HG03280 (cell line): ENCODE measurements at regions not wholly inside any gene's neighbourhood (a gene's known extent, or its start where the extent isn't known, plus 50 kb on each side); places are given as distances from the start of the nearest gene placed in this dataset.
"Not testable (repeated sequence)": the region's sequence is repeated elsewhere in the genome, so short reads cannot be mapped to it uniquely, and the experiment has no call there.

Experiments
- ATAC-seq: cut with Tn5 transposase; IDR thresholded peaks from one replicate; pipeline ENCODE4 v1.9.1; 2021; ENCODE audit warnings: mild to moderate bottlenecking, moderate library complexity; ENCODE audit not compliant: unreplicated experiment

GRCh38 chr3:106070187-106070586, 201.4 kb upstream of the CBLB start:
- no peak for ATAC-seq

DNA sequence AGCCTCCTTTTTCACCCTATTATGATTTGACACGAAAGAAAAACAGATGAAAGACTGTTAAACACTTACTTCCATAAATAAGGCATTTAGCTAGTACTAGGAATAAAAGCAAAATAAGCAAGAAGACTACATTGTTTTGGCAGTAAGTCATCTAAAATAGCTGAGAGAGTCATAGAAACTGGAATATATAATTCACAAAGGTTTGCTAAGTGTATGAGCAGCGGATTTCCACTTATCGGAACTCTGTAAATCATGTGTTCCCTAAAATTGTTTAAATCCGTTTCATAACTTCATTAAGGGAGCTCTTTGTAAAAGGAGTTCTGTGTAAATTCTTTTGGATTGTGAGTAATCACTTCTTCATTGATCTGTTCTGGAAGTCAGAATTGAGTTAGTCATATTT, 202.5 kb upstream of the CBLB start:
- no peak for ATAC-seq

GRCh38 chr3:106072596-106072995, 203.8 kb upstream of the CBLB start:
- not testable (repeated sequence) for ATAC-seq

GRCh38 chr3:106073806-106074205, 205.0 kb upstream of the CBLB start:
- ATAC-seq = not testable (repeated sequence)

GRCh38 chr3:106075731-106076130, 206.9 kb upstream of the CBLB start:
- not testable (repeated sequence) for ATAC-seq

- no peak for ATAC-seq
Measured at GRCh38 chr3:106078635-106079034, 209.8 kb upstream of the CBLB start.

DNA sequence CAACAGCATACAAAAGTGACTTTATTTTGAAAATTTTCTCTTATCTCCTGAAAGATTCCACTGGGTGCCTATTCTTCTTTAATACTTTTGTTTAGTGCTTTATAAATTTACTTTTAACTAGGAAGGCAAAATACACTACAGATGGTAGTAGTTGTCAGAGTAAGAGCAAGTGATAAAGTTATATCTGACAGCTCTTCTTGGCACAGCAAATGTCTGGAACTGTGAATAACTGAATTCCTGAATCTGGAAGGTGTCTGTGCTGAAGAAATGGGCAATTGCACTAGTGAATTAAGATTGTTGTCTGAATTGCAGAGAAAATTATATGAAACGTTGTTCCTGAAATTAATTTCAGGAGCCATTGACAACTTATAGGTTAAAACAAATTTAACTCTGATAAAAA, 213.8 kb upstream of the CBLB start:
- ATAC-seq = no peak

DNA sequence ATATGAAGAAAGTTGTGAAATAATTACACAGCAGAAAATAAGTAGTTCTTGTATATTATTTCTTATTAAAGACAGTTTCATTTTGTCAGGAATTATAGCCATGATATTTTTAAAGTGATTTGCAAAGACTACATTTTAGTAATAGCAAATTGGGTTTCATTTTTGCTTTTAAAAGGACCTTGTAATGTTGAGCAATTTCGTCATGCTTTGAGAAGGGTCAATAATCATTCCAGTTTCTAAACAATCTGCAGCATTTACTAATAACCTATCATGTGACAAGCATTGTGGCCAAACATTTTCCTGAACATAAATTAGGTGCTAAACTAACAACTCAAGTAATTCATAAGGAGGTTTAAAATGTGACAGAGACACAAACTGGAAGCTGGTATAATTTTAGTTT, 214.4 kb upstream of the CBLB start:
- no peak for ATAC-seq

DNA sequence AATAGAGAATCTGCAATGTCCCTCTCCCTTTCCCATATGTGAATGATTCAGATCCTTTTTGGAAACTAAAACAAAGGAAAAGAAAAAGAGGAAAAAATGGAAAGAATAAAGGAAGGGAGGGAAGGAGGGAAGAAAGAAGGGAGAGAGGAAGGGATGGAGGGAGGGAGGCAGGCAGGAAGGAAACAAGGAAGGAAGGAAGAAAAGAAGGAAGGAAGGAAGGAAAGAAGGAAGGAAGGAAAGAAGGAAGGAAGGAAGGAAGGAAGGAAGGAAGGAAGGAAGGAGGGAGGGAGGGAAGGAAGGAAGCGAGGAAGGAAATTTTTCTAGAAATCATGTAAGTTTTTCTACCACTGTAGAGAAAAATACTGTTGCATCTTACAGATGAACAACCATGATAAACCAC, 215.0 kb upstream of the CBLB start:
- ATAC-seq = no peak

GRCh38 chr3:106086038-106086437, 217.2 kb upstream of the CBLB start:
- no peak for ATAC-seq

DNA sequence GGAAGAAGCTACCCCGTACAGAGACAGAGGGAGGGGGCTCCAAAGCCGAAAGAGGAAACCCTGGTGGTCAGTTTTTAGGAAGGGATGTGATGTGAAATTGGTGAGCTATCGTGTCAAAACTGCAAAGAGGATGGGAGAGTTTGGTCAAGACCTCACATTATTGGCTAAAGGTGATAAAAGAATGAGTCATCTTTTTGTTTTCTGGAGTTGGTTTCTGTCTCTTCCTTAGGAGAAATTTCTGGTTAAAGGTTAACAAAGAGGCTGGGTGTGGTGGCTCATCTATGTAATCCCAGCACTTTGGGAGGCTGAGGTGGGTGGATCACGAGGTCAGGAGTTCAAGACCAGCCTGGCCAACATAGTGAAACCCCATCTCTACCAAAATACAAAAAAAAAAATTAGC, 217.8 kb upstream of the CBLB start:
- no peak for ATAC-seq

DNA sequence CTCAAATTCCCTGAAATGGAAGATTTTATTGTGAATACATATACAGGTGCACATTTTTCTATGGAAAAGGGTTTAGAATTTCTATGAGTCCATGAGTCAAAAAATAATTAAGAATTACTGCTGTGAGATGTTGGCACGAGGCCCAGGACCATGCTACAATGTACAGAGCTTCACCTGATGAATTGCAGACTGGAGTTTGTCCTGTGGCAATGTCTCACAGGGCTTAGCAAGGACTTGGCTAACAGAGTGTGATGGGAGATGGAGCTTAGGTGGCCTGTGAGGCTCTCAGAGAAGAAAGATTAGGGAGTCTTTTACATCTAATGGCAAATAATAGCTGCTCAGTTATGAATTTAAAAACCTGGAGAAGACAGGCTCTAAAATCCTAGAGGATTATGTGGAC, 219.5 kb upstream of the CBLB start:
- no peak for ATAC-seq

DNA sequence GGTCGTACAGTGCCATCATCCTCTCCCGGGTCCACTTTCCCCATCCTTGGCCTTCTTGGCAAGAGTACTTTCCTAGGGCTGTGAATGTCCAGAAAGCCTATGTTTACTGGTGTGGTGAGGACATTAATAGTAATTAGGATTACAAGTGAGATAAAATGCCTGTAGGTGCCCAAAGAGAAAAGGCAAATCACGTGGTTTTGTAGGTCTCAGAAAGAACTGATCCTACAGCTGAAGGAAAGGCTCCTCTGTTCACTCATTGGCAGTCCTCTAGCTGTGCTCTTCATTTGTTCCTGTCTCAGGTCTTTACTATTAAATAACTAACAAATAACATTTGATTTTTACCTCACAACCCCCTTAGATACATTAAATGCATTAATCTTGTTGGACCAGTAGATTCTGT, 220.1 kb upstream of the CBLB start:
- ATAC-seq = no peak

DNA sequence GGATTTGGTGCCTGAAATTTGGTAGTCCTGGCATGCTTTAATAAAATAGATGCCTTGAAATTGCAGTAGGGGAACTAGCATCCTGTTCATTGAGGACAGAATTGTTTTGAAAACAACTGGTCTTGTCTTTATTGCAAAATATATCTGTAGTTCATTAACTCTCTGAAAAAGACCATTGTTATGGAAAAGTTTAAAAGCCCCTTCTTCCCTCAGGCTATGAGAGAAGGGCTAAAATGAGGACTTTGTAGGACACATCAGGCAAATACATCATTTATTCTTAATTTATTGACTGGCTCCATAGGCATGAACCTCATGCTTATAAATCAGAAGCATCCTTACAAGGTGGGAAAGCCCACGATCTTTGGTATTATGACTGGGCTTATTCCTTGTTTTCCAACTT, 221.0 kb upstream of the CBLB start:
- ATAC-seq = no peak

GRCh38 chr3:106092792-106093191, 224.0 kb upstream of the CBLB start:
- ATAC-seq = no peak

DNA sequence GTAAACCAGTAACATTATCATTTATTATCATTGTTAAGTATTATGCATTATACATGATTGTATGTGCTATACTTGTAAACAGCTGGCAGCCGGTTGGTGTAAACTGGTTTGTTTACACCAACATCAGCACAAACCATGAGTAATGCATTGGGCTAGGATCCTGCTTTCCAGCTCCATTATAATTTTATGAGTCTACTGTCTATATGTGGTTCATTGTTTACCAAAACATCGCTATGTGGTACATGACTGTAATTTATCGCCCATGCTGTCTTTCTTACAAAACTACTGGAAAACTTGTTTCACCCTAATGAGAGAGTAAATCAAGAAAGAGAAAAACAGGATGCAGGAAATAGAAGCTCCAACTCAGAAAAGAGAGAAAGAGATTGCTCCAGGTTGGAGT, 224.8 kb upstream of the CBLB start:
- ATAC-seq = no peak

- ATAC-seq = no peak
Measured at GRCh38 chr3:106097817-106098435, 229.1 kb upstream of the CBLB start.

- no peak for ATAC-seq
Measured at GRCh38 chr3:106103383-106103782, 234.6 kb upstream of the CBLB start.

- no peak for ATAC-seq
Measured at GRCh38 chr3:106104078-106104477, 235.3 kb upstream of the CBLB start.

DNA sequence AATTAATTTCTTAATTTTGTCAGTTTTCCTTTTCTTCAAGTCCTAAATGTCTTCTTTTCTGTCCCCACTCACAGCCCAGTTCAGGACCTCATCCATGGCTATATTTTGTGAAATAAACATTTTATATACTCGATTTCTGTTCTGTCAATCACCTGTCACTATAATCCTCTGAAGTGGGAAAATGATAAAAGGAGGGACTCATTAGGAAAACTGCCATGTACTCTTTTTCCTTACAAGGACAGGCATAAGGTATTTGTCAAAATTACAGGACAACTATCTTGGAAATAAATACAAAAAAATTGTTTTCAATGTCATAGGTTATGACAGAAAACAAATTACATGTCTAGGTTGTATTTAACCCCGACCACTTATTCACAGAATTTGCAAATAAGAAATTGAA, 240.1 kb upstream of the CBLB start:
- no peak for ATAC-seq

DNA sequence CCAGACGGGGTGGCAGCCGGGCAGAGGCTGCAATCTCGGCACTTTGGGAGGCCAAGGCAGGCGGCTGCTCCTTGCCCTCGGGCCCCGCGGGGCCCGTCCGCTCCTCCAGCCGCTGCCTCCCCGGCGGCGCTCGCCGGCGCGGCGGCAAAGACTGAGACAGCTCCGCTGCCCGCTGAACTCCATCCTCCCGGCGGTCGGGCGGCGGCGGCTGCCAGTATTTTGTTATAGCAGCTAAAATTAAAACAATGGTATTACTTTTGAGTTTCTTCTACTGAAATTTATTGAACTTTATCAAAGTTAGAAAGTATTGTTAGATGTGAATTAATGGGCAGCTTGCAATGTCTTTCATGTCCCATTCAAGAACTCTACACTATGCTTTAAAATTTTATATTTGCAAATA, 243.7 kb upstream of the CBLB start:
- ATAC-seq = not testable (repeated sequence)

GRCh38 chr3:106113747-106114146, 244.9 kb upstream of the CBLB start:
- ATAC-seq = no peak

DNA sequence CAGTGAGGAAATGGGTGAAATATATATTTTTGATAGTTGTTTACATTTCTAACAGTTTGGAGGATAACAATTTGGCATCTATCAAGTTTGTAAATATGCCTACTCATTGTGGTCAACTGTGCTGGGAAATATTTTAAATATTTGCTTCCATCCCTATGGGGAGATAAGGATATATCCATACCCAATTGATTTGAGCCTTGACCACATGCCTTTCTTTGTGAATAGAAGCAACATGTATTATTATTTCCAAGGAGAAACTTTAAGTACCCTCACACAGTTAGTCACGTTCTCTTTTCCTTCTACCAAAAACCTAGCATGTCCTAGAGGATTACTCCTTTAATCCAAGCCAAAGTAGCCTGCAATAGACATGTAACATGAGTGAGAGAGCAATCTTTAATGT, 245.4 kb upstream of the CBLB start:
- no peak for ATAC-seq

- ATAC-seq = no peak
Measured at GRCh38 chr3:106114848-106115247, 246.0 kb upstream of the CBLB start.
